GM19467 (cell line): ENCODE measurements at regions not wholly inside any gene's neighbourhood (a gene's known extent, or its start where the extent isn't known, plus 50 kb on each side); places are given as distances from the start of the nearest gene placed in this dataset.

ENCODE experiments used
- ATAC-seq: cut with Tn5 transposase; IDR thresholded peaks from one replicate; pipeline ENCODE4 v1.9.1; 2021; ENCODE audit warnings: mild to moderate bottlenecking, moderate library complexity; ENCODE audit not compliant: unreplicated experiment

- ATAC-seq: no peak
Measured at GRCh38 chr10:106473129-106473685, 691.3 kb downstream of the SORCS1 start.

GRCh38 chr10:106467506-106467905 lies 697.0 kb downstream of the SORCS1 start:
- no peak for ATAC-seq

- no peak for ATAC-seq
Measured at GRCh38 chr10:106457522-106457921, 707.0 kb downstream of the SORCS1 start.

GRCh38 chr10:106454233-106454632 lies 710.3 kb downstream of the SORCS1 start:
- no peak for ATAC-seq

GRCh38 chr10:106450966-106451365 lies 713.5 kb downstream of the SORCS1 start:
- ATAC-seq: no peak

- ATAC-seq: no peak
Measured at GRCh38 chr10:106446920-106447319, 717.6 kb downstream of the SORCS1 start.

- ATAC-seq: no peak
Measured at GRCh38 chr10:106442223-106442622, 722.3 kb downstream of the SORCS1 start.

- ATAC-seq: no peak
Measured at GRCh38 chr10:106440767-106441166, 723.7 kb downstream of the SORCS1 start.

- ATAC-seq: no peak
Measured at GRCh38 chr10:106440355-106440754, 724.2 kb downstream of the SORCS1 start.

- no peak for ATAC-seq
Measured at GRCh38 chr10:106439366-106439765, 725.1 kb downstream of the SORCS1 start.

- ATAC-seq: no peak
Measured at GRCh38 chr10:106438386-106438785, 726.1 kb downstream of the SORCS1 start.

- no peak for ATAC-seq
Measured at GRCh38 chr10:106436123-106436715, 728.3 kb downstream of the SORCS1 start.

GRCh38 chr10:106435081-106435480 lies 729.4 kb downstream of the SORCS1 start:
- no peak for ATAC-seq

- ATAC-seq: no peak
Measured at GRCh38 chr10:106424981-106425380, 739.5 kb downstream of the SORCS1 start.

- no peak for ATAC-seq
Measured at GRCh38 chr10:106424054-106424453, 740.5 kb downstream of the SORCS1 start.

- no peak for ATAC-seq
Measured at GRCh38 chr10:106410331-106410730, 754.2 kb downstream of the SORCS1 start.

GRCh38 chr10:106405141-106405540 lies 759.4 kb downstream of the SORCS1 start:
- ATAC-seq: no peak

- ATAC-seq: no peak
Measured at GRCh38 chr10:106402458-106402857, 762.0 kb downstream of the SORCS1 start.

GRCh38 chr10:106401967-106402366 lies 762.5 kb downstream of the SORCS1 start:
- no peak for ATAC-seq

- no peak for ATAC-seq
Measured at GRCh38 chr10:106401161-106401560, 763.3 kb downstream of the SORCS1 start.

- no peak for ATAC-seq
Measured at GRCh38 chr10:106399112-106399511, 765.4 kb downstream of the SORCS1 start.

- no peak for ATAC-seq
Measured at GRCh38 chr10:106396192-106396591, 768.3 kb downstream of the SORCS1 start.
